SK-N-MC (cell line): ENCODE measurements at regions not wholly inside any gene's neighbourhood (a gene's known extent, or its start where the extent isn't known, plus 50 kb on each side); places are given as distances from the start of the nearest gene placed in this dataset.

Source experiments
- EZH2 ChIP-seq: fragments of 200-600 bp; sonication (generic); IDR thresholded peaks from one replicate; pipeline ENCODE4 v1.6.1; 2017; ENCODE audit warnings: antibody characterized with exemption
- POLR2AphosphoS5 ChIP-seq: IDR thresholded peaks from 2 replicates; pipeline ENCODE4 v1.6.1; 2012; ENCODE audit warnings: mild to moderate bottlenecking, low read depth, low read length, borderline replicate concordance

- TF ChIP-seq EZH2: no peak
- no peak for TF ChIP-seq POLR2AphosphoS5
These were observed 120.0 kb downstream of the NGF start for GRCh38 chr1:115218034-115218405.
